ENCODE measurements at regions not wholly inside any gene's neighbourhood (a gene's known extent, or its start where the extent isn't known, plus 50 kb on each side); places are given as distances from the start of the nearest gene placed in this dataset.

- no peak for DNase-seq
- Mint-ChIP-seq H3K4me3 (no peak overlapping the region), H3K27me3 (peaks cover 27 to 79% of the 10 kb centered on the region in 2 donors), H3K27ac (no peak overlapping the region), H3K36me3 (no peaks in the 10 kb centered on the region), H3K4me1 (no peaks in the 10 kb centered on the region), H3K9me3 (no peaks in the 10 kb centered on the region)
- Histone ChIP-seq H3K27ac (ENCODE audit: low read depth, low read length) (no peak overlapping the region), H3K4me3 (ENCODE audit: low read length) (no peak overlapping the region), H3K9me3 (ENCODE audit: low read length) (no peaks in the 10 kb centered on the region), H3K4me1 (ENCODE audit: insufficient read depth, low read length) (no peaks in the 10 kb centered on the region), H3K27me3 (ENCODE audit: insufficient read depth, low read length, poor library complexity, severe bottlenecking) (peaks cover 28% of the 10 kb centered on the region), H3K36me3 (ENCODE audit: insufficient read depth, low read length) (no peaks in the 10 kb centered on the region)
- ChIA-PET CTCF (no interaction called here), POLR2A (no interaction called here)
These were observed 224.9 kb upstream of the FOXF1 start for GRCh38 chr16:86285421-86285820.

GRCh38 chr16:86285938-86286921, 224.1 kb upstream of the FOXF1 start:
- CTCF ChIA-PET, result no interaction called here
- H3K27me3 ChIP-seq (ENCODE audit: insufficient read depth, low read length, poor library complexity, severe bottlenecking), result peaks cover 28% of the 10 kb centered on the region

GRCh38 chr16:86286991-86287663, 223.2 kb upstream of the FOXF1 start:
- POLR2A ChIA-PET, result no interaction called here
- Mint-ChIP-seq H3K4me1 (no peaks in the 10 kb centered on the region), H3K36me3 (no peaks in the 10 kb centered on the region), H3K27ac (no peak overlapping the region), H3K9me3 (no peaks in the 10 kb centered on the region), H3K27me3 (peaks cover 37 to 85% of the 10 kb centered on the region in 2 donors), H3K4me3 (no peak overlapping the region)
- peaks cover 28% of the 10 kb centered on the region for H3K27me3 ChIP-seq (ENCODE audit: insufficient read depth, low read length, poor library complexity, severe bottlenecking)
- H3K9me3 ChIP-seq (ENCODE audit: low read length), result no peaks in the 10 kb centered on the region
- no peak for DNase-seq
- H3K27ac ChIP-seq (ENCODE audit: low read depth, low read length), result no peak overlapping the region
- CTCF ChIA-PET, result no interaction called here
- no peaks in the 10 kb centered on the region for H3K36me3 ChIP-seq (ENCODE audit: insufficient read depth, low read length)
- H3K4me3 ChIP-seq (ENCODE audit: low read length), result no peak overlapping the region
- H3K4me1 ChIP-seq (ENCODE audit: insufficient read depth, low read length), result no peaks in the 10 kb centered on the region

More at GRCh38 chr16:86285938-86286921, 224.1 kb upstream of the FOXF1 start:
- H3K27ac ChIP-seq (ENCODE audit: low read depth, low read length), result no peak overlapping the region
- H3K27ac Mint-ChIP-seq, result no peak overlapping the region
- no peaks in the 10 kb centered on the region for H3K9me3 ChIP-seq (ENCODE audit: low read length)
- POLR2A ChIA-PET, result no interaction called here
- no peaks in the 10 kb centered on the region for H3K4me1 Mint-ChIP-seq
- H3K4me3 ChIP-seq (ENCODE audit: low read length), result no peak overlapping the region
- H3K36me3 ChIP-seq (ENCODE audit: insufficient read depth, low read length), result no peaks in the 10 kb centered on the region
- no peaks in the 10 kb centered on the region for H3K9me3 Mint-ChIP-seq
- no peak for DNase-seq
- H3K27me3 Mint-ChIP-seq, result peaks cover 31 to 84% of the 10 kb centered on the region in 2 donors
- no peaks in the 10 kb centered on the region for H3K36me3 Mint-ChIP-seq
- no peak overlapping the region for H3K4me3 Mint-ChIP-seq
- no peaks in the 10 kb centered on the region for H3K4me1 ChIP-seq (ENCODE audit: insufficient read depth, low read length)

GRCh38 chr16:86287664-86288201, 222.6 kb upstream of the FOXF1 start:
- Histone ChIP-seq H3K4me1 (ENCODE audit: insufficient read depth, low read length) (no peaks in the 10 kb centered on the region), H3K4me3 (ENCODE audit: low read length) (no peak overlapping the region), H3K36me3 (ENCODE audit: insufficient read depth, low read length) (no peaks in the 10 kb centered on the region), H3K27me3 (ENCODE audit: insufficient read depth, low read length, poor library complexity, severe bottlenecking) (peaks cover 28% of the 10 kb centered on the region), H3K27ac (ENCODE audit: low read depth, low read length) (no peak overlapping the region), H3K9me3 (ENCODE audit: low read length) (no peaks in the 10 kb centered on the region)
- Mint-ChIP-seq H3K4me3 (no peak overlapping the region), H3K9me3 (no peaks in the 10 kb centered on the region), H3K36me3 (no peaks in the 10 kb centered on the region), H3K27ac (no peak overlapping the region), H3K27me3 (peaks cover 37 to 88% of the 10 kb centered on the region in 2 donors), H3K4me1 (no peaks in the 10 kb centered on the region)
- no peak for DNase-seq
- CTCF ChIA-PET, result no interaction called here
- POLR2A ChIA-PET, result no interaction called here

- POLR2A ChIA-PET, result no interaction called here
These were observed 221.5 kb upstream of the FOXF1 start for GRCh38 chr16:86288716-86289294.

GRCh38 chr16:86289304-86289703, 221.0 kb upstream of the FOXF1 start:
- ChIA-PET POLR2A (no interaction called here), CTCF (no interaction called here)
- no peak overlapping the region for H3K27ac ChIP-seq (ENCODE audit: low read depth, low read length)
- DNase-seq, result no peak
- Mint-ChIP-seq H3K4me3 (no peak overlapping the region), H3K27ac (no peak overlapping the region), H3K36me3 (no peaks in the 10 kb centered on the region), H3K27me3 (peaks cover 40 to 92% of the 10 kb centered on the region in 2 donors), H3K9me3 (peaks cover 0 to 2% (median 0%) of the 10 kb centered on the region in 5 donors), H3K4me1 (no peaks in the 10 kb centered on the region)
- H3K4me3 ChIP-seq (ENCODE audit: low read length), result no peak overlapping the region
- H3K27me3 ChIP-seq (ENCODE audit: insufficient read depth, low read length, poor library complexity, severe bottlenecking), result peaks cover 28% of the 10 kb centered on the region
- H3K9me3 ChIP-seq (ENCODE audit: low read length), result no peaks in the 10 kb centered on the region
- no peaks in the 10 kb centered on the region for H3K36me3 ChIP-seq (ENCODE audit: insufficient read depth, low read length)
- H3K4me1 ChIP-seq (ENCODE audit: insufficient read depth, low read length), result no peaks in the 10 kb centered on the region

More at GRCh38 chr16:86288716-86289294, 221.5 kb upstream of the FOXF1 start:
- peaks cover 0 to 2% (median 0%) of the 10 kb centered on the region in 5 donors for H3K9me3 Mint-ChIP-seq
- H3K27me3 ChIP-seq (ENCODE audit: insufficient read depth, low read length, poor library complexity, severe bottlenecking), result peaks cover 28% of the 10 kb centered on the region
- no peak for DNase-seq
- CTCF ChIA-PET, result no interaction called here
- H3K27ac ChIP-seq (ENCODE audit: low read depth, low read length), result no peak overlapping the region
- no peaks in the 10 kb centered on the region for H3K4me1 ChIP-seq (ENCODE audit: insufficient read depth, low read length)
- no peak overlapping the region for H3K4me3 Mint-ChIP-seq
- H3K4me3 ChIP-seq (ENCODE audit: low read length), result no peak overlapping the region
- H3K9me3 ChIP-seq (ENCODE audit: low read length), result no peaks in the 10 kb centered on the region
- no peak overlapping the region for H3K27ac Mint-ChIP-seq
- no peaks in the 10 kb centered on the region for H3K36me3 Mint-ChIP-seq
- no peaks in the 10 kb centered on the region for H3K36me3 ChIP-seq (ENCODE audit: insufficient read depth, low read length)
- no peaks in the 10 kb centered on the region for H3K4me1 Mint-ChIP-seq
- peaks cover 39 to 93% of the 10 kb centered on the region in 2 donors for H3K27me3 Mint-ChIP-seq

- no peak for DNase-seq
- H3K4me1 Mint-ChIP-seq, result no peaks in the 10 kb centered on the region
- no peak overlapping the region for H3K27ac Mint-ChIP-seq
- Histone ChIP-seq H3K27ac (ENCODE audit: low read depth, low read length) (no peak overlapping the region), H3K4me1 (ENCODE audit: insufficient read depth, low read length) (no peaks in the 10 kb centered on the region), H3K9me3 (ENCODE audit: low read length) (no peaks in the 10 kb centered on the region), H3K4me3 (ENCODE audit: low read length) (no peak overlapping the region), H3K27me3 (ENCODE audit: insufficient read depth, low read length, poor library complexity, severe bottlenecking) (peaks cover 28% of the 10 kb centered on the region), H3K36me3 (ENCODE audit: insufficient read depth, low read length) (no peaks in the 10 kb centered on the region)
- ChIA-PET CTCF (no interaction called here), POLR2A (no interaction called here)
- no peak overlapping the region for H3K4me3 Mint-ChIP-seq
- peaks cover 0 to 2% (median 0%) of the 10 kb centered on the region in 5 donors for H3K9me3 Mint-ChIP-seq
- H3K36me3 Mint-ChIP-seq, result no peaks in the 10 kb centered on the region
- peaks cover 40 to 90% of the 10 kb centered on the region in 2 donors for H3K27me3 Mint-ChIP-seq
These were observed 220.4 kb upstream of the FOXF1 start for GRCh38 chr16:86289907-86290306.

- Mint-ChIP-seq H3K27ac (no peak overlapping the region), H3K9me3 (peaks cover 0 to 4% (median 0%) of the 10 kb centered on the region in 5 donors), H3K4me3 (no peak overlapping the region), H3K4me1 (no peaks in the 10 kb centered on the region), H3K27me3 (peaks cover 42 to 85% of the 10 kb centered on the region in 2 donors), H3K36me3 (no peaks in the 10 kb centered on the region)
- H3K4me1 ChIP-seq (ENCODE audit: insufficient read depth, low read length), result no peaks in the 10 kb centered on the region
- no peak overlapping the region for H3K4me3 ChIP-seq (ENCODE audit: low read length)
- ChIA-PET POLR2A (no interaction called here), CTCF (no interaction called here)
- no peak overlapping the region for H3K27ac ChIP-seq (ENCODE audit: low read depth, low read length)
- H3K27me3 ChIP-seq (ENCODE audit: insufficient read depth, low read length, poor library complexity, severe bottlenecking), result peaks cover 17% of the 10 kb centered on the region
- no peaks in the 10 kb centered on the region for H3K36me3 ChIP-seq (ENCODE audit: insufficient read depth, low read length)
- no peak for DNase-seq
- H3K9me3 ChIP-seq (ENCODE audit: low read length), result no peaks in the 10 kb centered on the region
These were observed 218.8 kb upstream of the FOXF1 start for GRCh38 chr16:86291491-86291890.
